Hepatocyte (in vitro differentiated cells): ENCODE measurements at regions not wholly inside any gene's neighbourhood (a gene's known extent, or its start where the extent isn't known, plus 50 kb on each side); places are given as distances from the start of the nearest gene placed in this dataset.

Source experiments
- DNase-seq: peaks from one replicate; pipeline ENCODE4 v3.0.0-alpha.2; 2016; ENCODE audit warnings: low spot score
- H2AFZ ChIP-seq: fragments of 200-600 bp; sonication (generic); 2 replicates; pipeline ENCODE4 v1.6.0; 2016; ENCODE audit warnings: antibody characterized with exemption, mild to moderate bottlenecking
- H3K27ac ChIP-seq: fragments of 200-600 bp; sonication (generic); 2 replicates; pipeline ENCODE4 v1.5.1; 2016; ENCODE audit warnings: mild to moderate bottlenecking
- H3K27me3 ChIP-seq: fragments of 200-600 bp; sonication (generic); 2 replicates; pipeline ENCODE4 v1.6.1; 2016
- H3K36me3 ChIP-seq: fragments of 200-600 bp; sonication (generic); replicated peaks from 2 replicates; pipeline ENCODE4 v1.5.1; 2016; ENCODE audit warnings: low read depth; ENCODE audit not compliant: insufficient read depth
- H3K4me1 ChIP-seq: fragments of 200-600 bp; sonication (generic); 2 replicates; pipeline ENCODE4 v1.5.1; 2016; ENCODE audit warnings: mild to moderate bottlenecking, moderate library complexity; ENCODE audit not compliant: insufficient read depth
- H3K4me2 ChIP-seq: fragments of 200-600 bp; sonication (generic); 2 replicates; pipeline ENCODE4 v1.6.0; 2016
- H3K4me3 ChIP-seq: fragments of 200-600 bp; sonication (generic); 2 replicates; pipeline ENCODE4 v1.5.1; 2016; ENCODE audit warnings: mild to moderate bottlenecking
- H3K79me2 ChIP-seq: fragments of 200-600 bp; sonication (generic); 2 replicates; pipeline ENCODE4 v1.6.0; 2017; ENCODE audit warnings: mild to moderate bottlenecking
- H3K9me2 ChIP-seq: fragments of 200-600 bp; sonication (generic); replicated peaks from 2 replicates; pipeline ENCODE4 v1.6.0; 2017; ENCODE audit warnings: mild to moderate bottlenecking; ENCODE audit not compliant: insufficient read depth
- H3K9me3 ChIP-seq: fragments of 200-600 bp; sonication (generic); 2 replicates; pipeline ENCODE4 v1.5.1; 2016; ENCODE audit warnings: low read depth, mild to moderate bottlenecking
- H4K20me1 ChIP-seq: fragments of 200-600 bp; sonication (generic); 2 replicates; pipeline ENCODE4 v1.6.0; 2016; ENCODE audit warnings: mild to moderate bottlenecking; ENCODE audit not compliant: insufficient read depth, poor library complexity, severe bottlenecking
- EZH2 ChIP-seq: fragments of 200-600 bp; sonication (generic); IDR thresholded peaks from 2 replicates; pipeline ENCODE4 v1.6.1; 2016; ENCODE audit warnings: antibody characterized with exemption, mild to moderate bottlenecking, borderline replicate concordance
- EZH2phosphoT487 ChIP-seq: fragments of 200-600 bp; sonication (generic); IDR thresholded peaks from one replicate; pipeline ENCODE4 v1.6.1; 2018; ENCODE audit warnings: antibody characterized with exemption, mild to moderate bottlenecking, low read depth, moderate library complexity; ENCODE audit not compliant: unreplicated experiment, severe bottlenecking
- WGBS: methylation state at CpG from one replicate; pipeline ENCODE4 v1.1.6; 2016; ENCODE audit warnings: low lambda C conversion rate; ENCODE audit errors: missing lambda C conversion rate; 5-methylcytosine and 5-hydroxymethylcytosine counted together
- TF ChIP-seq, protein P1 (sequence below): fragments of 200-600 bp; sonication (generic); IDR thresholded peaks from 2 replicates; pipeline ENCODE4 v1.5.1; 2016; ENCODE audit warnings: antibody characterized with exemption, mild to moderate bottlenecking; ENCODE audit not compliant: poor library complexity

DNA sequence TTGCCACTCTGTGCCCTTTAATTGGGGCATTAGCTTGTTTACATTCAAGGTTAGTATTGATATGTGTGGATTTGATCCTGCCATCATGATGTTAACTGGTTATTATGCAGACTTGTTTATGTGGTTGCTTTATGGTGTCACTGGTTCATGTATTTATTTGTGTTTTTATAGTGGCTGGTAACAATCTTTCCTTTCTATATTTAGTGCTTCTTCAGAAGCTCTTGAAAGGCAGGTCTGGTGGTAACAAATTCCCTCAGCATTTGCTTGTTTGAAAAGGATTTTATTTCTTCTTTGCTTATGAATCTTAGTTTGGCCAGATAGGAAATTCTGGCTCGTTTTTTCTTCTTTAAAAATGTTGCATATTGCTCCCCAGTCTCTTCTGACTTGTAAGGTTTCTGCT lies 215.4 kb downstream of the ZC3H11B start:
- Histone ChIP-seq H3K4me2 (no peak overlapping the region), H3K4me3 (no peak overlapping the region), H3K9me2 (no peaks in the 10 kb centered on the region), H3K27ac (no peak overlapping the region), H3K36me3 (no peaks in the 10 kb centered on the region), H3K9me3 (no peaks in the 10 kb centered on the region), H2AFZ (no peak overlapping the region), H3K79me2 (no peaks in the 10 kb centered on the region), H4K20me1 (no peaks in the 10 kb centered on the region), H3K4me1 (no peaks in the 10 kb centered on the region), H3K27me3 (no peaks in the 10 kb centered on the region)
- WGBS = 61% methylated on average over 1 of the region's 1 CpG
- DNase-seq = no peak
- TF ChIP-seq EZH2phosphoT487 (no peak), EZH2 (no peak)
- TF ChIP-seq, protein P1, sequence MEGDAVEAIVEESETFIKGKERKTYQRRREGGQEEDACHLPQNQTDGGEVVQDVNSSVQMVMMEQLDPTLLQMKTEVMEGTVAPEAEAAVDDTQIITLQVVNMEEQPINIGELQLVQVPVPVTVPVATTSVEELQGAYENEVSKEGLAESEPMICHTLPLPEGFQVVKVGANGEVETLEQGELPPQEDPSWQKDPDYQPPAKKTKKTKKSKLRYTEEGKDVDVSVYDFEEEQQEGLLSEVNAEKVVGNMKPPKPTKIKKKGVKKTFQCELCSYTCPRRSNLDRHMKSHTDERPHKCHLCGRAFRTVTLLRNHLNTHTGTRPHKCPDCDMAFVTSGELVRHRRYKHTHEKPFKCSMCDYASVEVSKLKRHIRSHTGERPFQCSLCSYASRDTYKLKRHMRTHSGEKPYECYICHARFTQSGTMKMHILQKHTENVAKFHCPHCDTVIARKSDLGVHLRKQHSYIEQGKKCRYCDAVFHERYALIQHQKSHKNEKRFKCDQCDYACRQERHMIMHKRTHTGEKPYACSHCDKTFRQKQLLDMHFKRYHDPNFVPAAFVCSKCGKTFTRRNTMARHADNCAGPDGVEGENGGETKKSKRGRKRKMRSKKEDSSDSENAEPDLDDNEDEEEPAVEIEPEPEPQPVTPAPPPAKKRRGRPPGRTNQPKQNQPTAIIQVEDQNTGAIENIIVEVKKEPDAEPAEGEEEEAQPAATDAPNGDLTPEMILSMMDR = no peak

DNA sequence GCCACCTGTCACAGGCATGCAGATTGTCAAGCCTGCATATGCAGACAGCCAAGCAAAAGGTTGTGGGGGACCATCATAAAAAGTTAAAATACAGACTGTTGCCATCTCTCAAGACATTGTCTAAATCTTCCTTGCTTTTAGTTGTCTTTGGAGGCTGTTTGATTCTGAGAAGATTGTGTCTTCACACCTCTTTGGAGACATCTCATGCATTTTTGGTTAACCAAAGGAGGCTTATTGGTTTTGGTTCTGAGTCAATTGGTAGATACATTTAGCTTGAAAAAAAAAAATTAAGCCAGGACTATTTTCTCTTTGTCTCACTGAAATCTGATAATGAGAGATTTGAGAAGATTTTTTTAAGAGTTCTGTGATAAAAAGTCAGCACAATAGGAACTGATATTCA lies 217.6 kb downstream of the LYPLAL1 start:
- no peak overlapping the region for H3K27ac ChIP-seq
- H3K4me1 ChIP-seq = no peaks in the 10 kb centered on the region
- no peak for DNase-seq
- no peak overlapping the region for H2AFZ ChIP-seq
- no peaks in the 10 kb centered on the region for H3K9me2 ChIP-seq
- H3K4me2 ChIP-seq = no peak overlapping the region
- TF ChIP-seq EZH2 (no peak), EZH2phosphoT487 (no peak)
- TF ChIP-seq, protein P1 = no peak
- no peaks in the 10 kb centered on the region for H3K27me3 ChIP-seq
- H3K9me3 ChIP-seq = no peaks in the 10 kb centered on the region
- no peak overlapping the region for H3K4me3 ChIP-seq
- H3K79me2 ChIP-seq = no peaks in the 10 kb centered on the region
- no peaks in the 10 kb centered on the region for H4K20me1 ChIP-seq
- H3K36me3 ChIP-seq = no peaks in the 10 kb centered on the region

DNA sequence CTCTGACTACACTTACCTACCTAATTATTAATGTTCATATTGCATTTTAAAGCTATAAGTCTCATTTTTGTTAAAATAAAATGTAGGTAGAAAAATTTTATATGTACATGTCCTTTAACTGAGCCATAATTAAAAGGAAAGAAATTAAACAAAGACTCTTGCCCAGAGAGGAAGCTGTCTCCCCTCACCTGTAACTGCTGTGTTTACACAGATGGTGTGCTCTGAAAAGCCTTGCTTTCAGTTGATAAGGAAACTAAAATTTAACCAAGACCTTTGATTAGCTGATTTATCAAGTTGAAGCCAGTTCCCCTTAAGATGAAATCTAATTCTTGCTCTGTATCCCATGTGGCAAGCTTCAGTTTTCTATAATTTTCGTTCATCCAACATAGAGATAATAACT lies 213.5 kb downstream of the LYPLAL1 start:
- H3K9me3 ChIP-seq = no peaks in the 10 kb centered on the region
- no peaks in the 10 kb centered on the region for H3K36me3 ChIP-seq
- WGBS = 68% methylated on average over 1 of the region's 1 CpG
- no peak overlapping the region for H3K27ac ChIP-seq
- H3K79me2 ChIP-seq = no peaks in the 10 kb centered on the region
- TF ChIP-seq, protein P1 = no peak
- TF ChIP-seq EZH2 (no peak), EZH2phosphoT487 (no peak)
- no peak for DNase-seq
- H3K4me3 ChIP-seq = no peak overlapping the region
- no peaks in the 10 kb centered on the region for H3K27me3 ChIP-seq
- no peak overlapping the region for H3K4me2 ChIP-seq
- no peak overlapping the region for H2AFZ ChIP-seq
- no peaks in the 10 kb centered on the region for H3K4me1 ChIP-seq
- H4K20me1 ChIP-seq = no peaks in the 10 kb centered on the region
- H3K9me2 ChIP-seq = no peaks in the 10 kb centered on the region
